ENCODE measurements at regions not wholly inside any gene's neighbourhood (a gene's known extent, or its start where the extent isn't known, plus 50 kb on each side); places are given as distances from the start of the nearest gene placed in this dataset.

DNA sequence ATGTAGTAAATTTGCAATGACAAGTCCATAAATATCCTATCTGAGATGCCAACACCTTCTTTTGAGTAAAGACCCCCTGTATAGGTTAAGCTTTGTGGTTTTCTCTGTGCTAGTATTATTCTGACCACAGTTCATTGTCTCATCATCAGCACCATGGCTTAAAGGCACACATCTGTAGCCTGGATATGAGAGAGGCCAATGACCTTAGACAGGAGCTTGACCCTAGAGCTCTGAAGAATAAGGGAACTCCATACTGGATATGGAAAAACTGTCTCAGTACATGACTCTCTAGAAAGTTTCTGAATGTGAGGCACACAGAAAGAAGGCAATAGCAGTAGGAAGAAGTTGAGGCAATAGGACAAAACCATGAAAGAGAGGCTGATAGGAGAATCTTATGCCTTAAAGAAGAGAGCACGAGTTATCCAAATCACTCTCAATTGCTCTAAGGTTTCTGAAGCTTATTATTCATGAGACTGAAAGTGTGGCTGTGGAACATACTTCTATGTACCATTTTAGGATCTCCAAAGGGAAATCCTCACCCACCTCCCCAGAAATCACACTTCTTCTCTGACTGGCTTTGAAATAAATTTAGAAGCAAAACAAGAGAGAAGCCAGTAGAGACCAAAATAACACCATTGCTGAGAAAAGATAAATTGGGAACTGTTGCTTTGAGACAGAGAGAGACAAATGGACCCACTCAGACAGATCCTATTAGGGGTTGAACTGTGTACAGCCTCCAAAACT, 150.2 kb downstream of the ABCA8 start:
- TF ChIP-seq, protein P1, sequence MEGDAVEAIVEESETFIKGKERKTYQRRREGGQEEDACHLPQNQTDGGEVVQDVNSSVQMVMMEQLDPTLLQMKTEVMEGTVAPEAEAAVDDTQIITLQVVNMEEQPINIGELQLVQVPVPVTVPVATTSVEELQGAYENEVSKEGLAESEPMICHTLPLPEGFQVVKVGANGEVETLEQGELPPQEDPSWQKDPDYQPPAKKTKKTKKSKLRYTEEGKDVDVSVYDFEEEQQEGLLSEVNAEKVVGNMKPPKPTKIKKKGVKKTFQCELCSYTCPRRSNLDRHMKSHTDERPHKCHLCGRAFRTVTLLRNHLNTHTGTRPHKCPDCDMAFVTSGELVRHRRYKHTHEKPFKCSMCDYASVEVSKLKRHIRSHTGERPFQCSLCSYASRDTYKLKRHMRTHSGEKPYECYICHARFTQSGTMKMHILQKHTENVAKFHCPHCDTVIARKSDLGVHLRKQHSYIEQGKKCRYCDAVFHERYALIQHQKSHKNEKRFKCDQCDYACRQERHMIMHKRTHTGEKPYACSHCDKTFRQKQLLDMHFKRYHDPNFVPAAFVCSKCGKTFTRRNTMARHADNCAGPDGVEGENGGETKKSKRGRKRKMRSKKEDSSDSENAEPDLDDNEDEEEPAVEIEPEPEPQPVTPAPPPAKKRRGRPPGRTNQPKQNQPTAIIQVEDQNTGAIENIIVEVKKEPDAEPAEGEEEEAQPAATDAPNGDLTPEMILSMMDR (IDR thresholded peaks at IDR 0.05) = no peak
- no peak for TF ChIP-seq EP300 (IDR thresholded peaks at IDR 0.05)
